ENCODE measurements at regions not wholly inside any gene's neighbourhood (a gene's known extent, or its start where the extent isn't known, plus 50 kb on each side); places are given as distances from the start of the nearest gene placed in this dataset.

DNA sequence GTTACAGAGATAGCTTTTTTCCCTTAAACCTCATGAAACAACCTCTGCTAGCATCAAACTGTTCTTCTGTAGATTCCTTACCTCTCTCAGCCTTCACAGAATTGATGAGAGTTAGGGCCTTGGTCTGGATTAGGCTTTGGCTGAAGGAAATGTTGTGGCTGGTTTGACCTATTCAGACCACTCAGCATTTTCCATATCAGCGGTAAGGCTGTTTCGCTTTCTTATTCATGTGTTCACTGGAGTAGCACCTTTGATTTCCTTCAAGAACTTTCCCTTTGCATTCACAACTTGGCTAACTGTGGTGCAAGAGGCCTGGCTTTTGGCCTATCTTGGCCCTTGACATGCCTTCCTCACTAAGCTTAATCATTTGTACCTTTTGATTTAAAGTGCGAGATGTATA lies 50.7 kb upstream of the NRXN3 start:
- Histone ChIP-seq H3K79me1 (ENCODE audit: insufficient read depth, low read depth, low read length, poor library complexity, severe bottlenecking) (no peaks in the 10 kb centered on the region), H4K91ac (ENCODE audit: insufficient read length, low read depth, low read length) (no peak overlapping the region), H3K4me1 (ENCODE audit: insufficient read depth, low read length) (no peaks in the 10 kb centered on the region), H3K4me2 (ENCODE audit: insufficient read depth, insufficient read length, low read length) (no peak overlapping the region), H3T11ph (ENCODE audit: low read length) (no peak overlapping the region), H2BK20ac (ENCODE audit: low read depth, low read length, poor library complexity, severe bottlenecking) (no peak overlapping the region), H4K5ac (ENCODE audit: insufficient read length, low read depth, low read length) (no peak overlapping the region), H4K8ac (replicated peaks; ENCODE audit: insufficient read length, low read depth, low read length) (no peak overlapping the region), H3K23me2 (ENCODE audit: insufficient read length, low read depth, low read length, poor library complexity, severe bottlenecking) (no peaks in the 10 kb centered on the region), H2AFZ (ENCODE audit: low read length) (no peak overlapping the region), H3K4ac (ENCODE audit: low read depth, low read length) (no peak overlapping the region), H3K23ac (ENCODE audit: insufficient read length, low read depth, low read length) (no peak overlapping the region), H3K27me3 (ENCODE audit: insufficient read depth, low read length) (no peaks in the 10 kb centered on the region), H3K18ac (ENCODE audit: insufficient read length, low read depth, low read length) (no peak overlapping the region), H2BK15ac (ENCODE audit: low read depth, low read length) (no peak overlapping the region), H2BK5ac (ENCODE audit: insufficient read length, low read length) (no peak overlapping the region), H2BK12ac (ENCODE audit: insufficient read length, low read depth, low read length) (no peak overlapping the region), H3K9ac (ENCODE audit: extremely low read depth, insufficient read length, low read length) (no peak overlapping the region), H3K56ac (ENCODE audit: insufficient read length, low read depth, low read length) (no peak overlapping the region), H2BK120ac (ENCODE audit: low read depth, low read length, poor library complexity, severe bottlenecking) (no peak overlapping the region), H3K9me3 (ENCODE audit: control insufficient read depth, low read depth, low read length) (no peaks in the 10 kb centered on the region), H3K27ac (ENCODE audit: insufficient read length, low read depth, low read length) (no peak overlapping the region), H3K79me2 (ENCODE audit: insufficient read depth, low read length) (no peaks in the 10 kb centered on the region), H4K20me1 (ENCODE audit: control insufficient read depth, insufficient read depth, insufficient read length) (no peaks in the 10 kb centered on the region), H3K14ac (ENCODE audit: insufficient read depth, low read length) (no peak overlapping the region), H2AK5ac (ENCODE audit: insufficient read length, low read length) (no peak overlapping the region)
- WGBS (ENCODE audit: extremely low coverage, insufficient read length, low lambda C conversion rate): no CpG with 5 or more reads among the region's 3 CpGs
- no peak for DNase-seq
- Mint-ChIP-seq H3K36me3 (ENCODE audit: insufficient read depth in 1 of 3, low read depth in 3 of 3) (peaks cover 0 to 11% (median 4%) of the 10 kb centered on the region in 3 experiments; a peak in 4 of 7 replicates), H3K9me3 (peaks cover 10% of the 10 kb centered on the region in 2 experiments; a peak in 4 of 5 replicates), H3K4me3 (no peak overlapping the region; a peak in 1 of 5 replicates), H3K4me1 (peaks cover 11 to 14% of the 10 kb centered on the region in 2 experiments), H3K27ac (no peak overlapping the region), H3K27me3 (ENCODE audit: low read depth) (peaks cover 2% of the 10 kb centered on the region; the same call in 1 of the 2 replicates)
- TF ChIP-seq, protein P1, sequence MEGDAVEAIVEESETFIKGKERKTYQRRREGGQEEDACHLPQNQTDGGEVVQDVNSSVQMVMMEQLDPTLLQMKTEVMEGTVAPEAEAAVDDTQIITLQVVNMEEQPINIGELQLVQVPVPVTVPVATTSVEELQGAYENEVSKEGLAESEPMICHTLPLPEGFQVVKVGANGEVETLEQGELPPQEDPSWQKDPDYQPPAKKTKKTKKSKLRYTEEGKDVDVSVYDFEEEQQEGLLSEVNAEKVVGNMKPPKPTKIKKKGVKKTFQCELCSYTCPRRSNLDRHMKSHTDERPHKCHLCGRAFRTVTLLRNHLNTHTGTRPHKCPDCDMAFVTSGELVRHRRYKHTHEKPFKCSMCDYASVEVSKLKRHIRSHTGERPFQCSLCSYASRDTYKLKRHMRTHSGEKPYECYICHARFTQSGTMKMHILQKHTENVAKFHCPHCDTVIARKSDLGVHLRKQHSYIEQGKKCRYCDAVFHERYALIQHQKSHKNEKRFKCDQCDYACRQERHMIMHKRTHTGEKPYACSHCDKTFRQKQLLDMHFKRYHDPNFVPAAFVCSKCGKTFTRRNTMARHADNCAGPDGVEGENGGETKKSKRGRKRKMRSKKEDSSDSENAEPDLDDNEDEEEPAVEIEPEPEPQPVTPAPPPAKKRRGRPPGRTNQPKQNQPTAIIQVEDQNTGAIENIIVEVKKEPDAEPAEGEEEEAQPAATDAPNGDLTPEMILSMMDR (conservative IDR thresholded peaks at IDR 0.05): no peak
